HCT116 (cell line): ENCODE measurements at regions not wholly inside any gene's neighbourhood (a gene's known extent, or its start where the extent isn't known, plus 50 kb on each side); places are given as distances from the start of the nearest gene placed in this dataset.

Source experiments
- ATAC-seq: fragments of 200-7000 bp; cut with Tn5 transposase; 2 replicates; pipeline ENCODE4 v1.9.1; 2020; ENCODE audit warnings: mild to moderate bottlenecking, moderate library complexity
- BruUV-seq: library from RNA; stranded (reverse); fragments of 400-500 nt; replicated peaks from 2 replicates; lab custom pipeline; 2021; lab: Mats Ljungman, UMichigan
- CTCF ChIA-PET: fragments of 300-600 bp; sonication (Branson Sonifier 250); formaldehyde crosslinking; loops from one replicate; lab custom pipeline; 2021; ENCODE audit warnings: antibody characterized with exemption; lab: Charles Lee
- POLR2A ChIA-PET: fragments of 300-600, 350-600 bp; sonication (Branson Sonifier 250); formaldehyde crosslinking; loops from one replicate; lab custom pipeline; 2021; ENCODE audit warnings: antibody characterized with exemption; lab: Charles Lee
- RAD21 ChIA-PET, 2 experiments: fragments of 300-600 bp; sonication (Branson Sonifier 250); formaldehyde crosslinking; loops; one replicate each; lab custom pipeline; 2023; ENCODE audit warnings: low total read pairs in 2 of 2; ENCODE audit not compliant: uncharacterized antibody in 2 of 2, unreplicated experiment in 2 of 2, low non-redundant PET in 1 of 2; lab: Charles Lee
- DNase-seq: peaks from one replicate; pipeline ENCODE4 v3.0.0-alpha.2; 2010; ENCODE audit warnings: low read depth, low spot score
- H2AFZ ChIP-seq: fragments of 200-600 bp; shearing (Covaris generic), sonication (generic); 2 replicates; pipeline ENCODE4 v1.6.1; 2017; ENCODE audit warnings: low read depth, mixed run types, mixed read lengths, antibody characterized with exemption, low read length; ENCODE audit not compliant: poor library complexity, severe bottlenecking
- H3K27ac ChIP-seq: 2 replicates; pipeline ENCODE4 v1.5.1; 2012; ENCODE audit warnings: low read depth, low read length
- H3K27me3 ChIP-seq: fragments of 200-600 bp; sonication (generic); 2 replicates; pipeline ENCODE4 v1.6.1; 2016; ENCODE audit warnings: mixed run types, low read length, mixed read lengths; ENCODE audit not compliant: insufficient read depth
- H3K36me3 ChIP-seq, 2 experiments: fragments of 200-500 bp in 1 of 2; fragments of 200-600 bp in 1 of 2; sonication (Bioruptor generic) in 1 of 2; sonication (generic) in 1 of 2; 2 replicates each; pipeline versions ENCODE4 v1.5.1 to v1.6.1; 2014 to 2016; ENCODE audit warnings: low read length in 2 of 2, inconsistent platforms in 1 of 2, mixed read lengths in 1 of 2, mixed run types in 1 of 2; ENCODE audit not compliant: insufficient read depth in 2 of 2, control insufficient read depth in 1 of 2
- H3K4me1 ChIP-seq, 2 experiments: fragments of 200-600 bp in 1 of 2; sonication (generic) in 1 of 2; 2 replicates each; pipeline versions ENCODE4 v1.5.1 to v1.6.1; 2012 to 2017; ENCODE audit warnings: low read length in 2 of 2, inconsistent platforms in 1 of 2, mild to moderate bottlenecking in 1 of 2, mixed read lengths in 1 of 2, mixed run types in 1 of 2, moderate library complexity in 1 of 2; ENCODE audit not compliant: insufficient read depth in 2 of 2, control insufficient read depth in 1 of 2
- H3K4me2 ChIP-seq: fragments of 200-600 bp; sonication (generic); 2 replicates; pipeline ENCODE4 v1.6.1; 2017; ENCODE audit warnings: mixed run types, low read length, mixed read lengths
- H3K4me3 ChIP-seq, 2 experiments: fragments of 200-600 bp in 1 of 2; sonication (generic) in 1 of 2; replicated peaks in 1 of 2; 2 replicates each; pipeline ENCODE4 v1.5.1; 2011 to 2016; ENCODE audit warnings: low read length in 2 of 2, control low read depth in 1 of 2, low read depth in 1 of 2, mild to moderate bottlenecking in 1 of 2, mixed read lengths in 1 of 2, mixed run types in 1 of 2
- H3K79me2 ChIP-seq: fragments of 200-600 bp; sonication (generic); 2 replicates; pipeline ENCODE4 v1.6.1; 2017; ENCODE audit warnings: mild to moderate bottlenecking, mixed run types, low read length, moderate library complexity, mixed read lengths; ENCODE audit not compliant: insufficient read depth
- H3K9ac ChIP-seq: fragments of 200-600 bp; sonication (generic); 2 replicates; pipeline ENCODE4 v1.6.1; 2016; ENCODE audit warnings: low read length, mixed read lengths
- H3K9me2 ChIP-seq: fragments of 200-600 bp; sonication (generic), shearing (Covaris generic); 2 replicates; pipeline ENCODE4 v1.6.1; 2017; ENCODE audit warnings: mixed run types, mild to moderate bottlenecking, moderate library complexity; ENCODE audit not compliant: insufficient read depth
- H3K9me3 ChIP-seq, 2 experiments: fragments of 200-500 bp in 1 of 2; fragments of 200-600 bp in 1 of 2; sonication (Bioruptor generic) in 1 of 2; sonication (generic) in 1 of 2; 2 replicates each; pipeline ENCODE4 v1.6.1; 2014 to 2017; ENCODE audit warnings: low read length in 2 of 2, mixed read lengths in 2 of 2, inconsistent platforms in 1 of 2, low read depth in 1 of 2, mild to moderate bottlenecking in 1 of 2, mixed run types in 1 of 2, moderate library complexity in 1 of 2; ENCODE audit not compliant: control insufficient read depth in 1 of 2, insufficient read depth in 1 of 2
- H4K20me1 ChIP-seq: fragments of 200-600 bp; sonication (generic), shearing (Covaris generic); 2 replicates; pipeline ENCODE4 v1.6.1; 2017; ENCODE audit warnings: mixed run types, mild to moderate bottlenecking, moderate library complexity; ENCODE audit not compliant: insufficient read depth
- ATF3 ChIP-seq: IDR thresholded peaks from 2 replicates; pipeline ENCODE4 v1.6.1; 2012
- CBX3 ChIP-seq: IDR thresholded peaks from 2 replicates; pipeline ENCODE4 v1.6.1; 2012; ENCODE audit warnings: low read depth
- CEBPB ChIP-seq: IDR thresholded peaks from 2 replicates; pipeline ENCODE4 v1.6.1; 2012; ENCODE audit warnings: low read depth
- FOSL1 ChIP-seq: IDR thresholded peaks from 2 replicates; pipeline ENCODE4 v1.6.1; 2012; ENCODE audit warnings: low read depth
- JUND ChIP-seq: IDR thresholded peaks from 2 replicates; pipeline ENCODE4 v1.6.1; 2012
- MAX ChIP-seq: IDR thresholded peaks from 2 replicates; pipeline ENCODE4 v1.6.1; 2012
- POLR2A ChIP-seq: IDR thresholded peaks from 2 replicates; pipeline ENCODE4 v1.7.0; 2011; ENCODE audit warnings: borderline replicate concordance; ENCODE audit not compliant: insufficient read depth, insufficient read length; ENCODE audit errors: extremely low read depth
- RAD21 ChIP-seq: IDR thresholded peaks from 2 replicates; pipeline ENCODE4 v1.6.1; 2012; ENCODE audit warnings: low read depth, mild to moderate bottlenecking
- REST ChIP-seq: IDR thresholded peaks from 2 replicates; pipeline ENCODE4 v1.6.1; 2012; ENCODE audit warnings: low read depth
- SIN3A ChIP-seq: IDR thresholded peaks from 2 replicates; pipeline ENCODE4 v1.6.1; 2012; ENCODE audit warnings: low read depth
- SP1 ChIP-seq: IDR thresholded peaks from 2 replicates; pipeline ENCODE4 v1.6.1; 2012; ENCODE audit warnings: low read depth
- SRF ChIP-seq: IDR thresholded peaks from 2 replicates; pipeline ENCODE4 v1.6.1; 2012; ENCODE audit warnings: low read depth
- YY1 ChIP-seq: IDR thresholded peaks from 2 replicates; pipeline ENCODE4 v1.6.1; 2011; ENCODE audit warnings: low read length, low read depth, moderate library complexity, mild to moderate bottlenecking; ENCODE audit not compliant: insufficient replicate concordance; ENCODE audit errors: extremely low read depth
- ZBTB33 ChIP-seq: IDR thresholded peaks from 2 replicates; pipeline ENCODE4 v1.6.1; 2011; ENCODE audit warnings: mild to moderate bottlenecking, low read length, moderate library complexity; ENCODE audit not compliant: insufficient replicate concordance; ENCODE audit errors: extremely low read depth
- ZFX ChIP-seq: fragments of 450-650 bp; IDR thresholded peaks from 2 replicates; pipeline ENCODE4 v1.6.1; 2017
- ZNF274 ChIP-seq: fragments of 200-500 bp; sonication (Bioruptor generic); IDR thresholded peaks from 2 replicates; pipeline ENCODE4 v1.6.1; 2014; ENCODE audit warnings: mild to moderate bottlenecking, low read depth, low read length, inconsistent platforms
- intact Hi-C: fragments of 100-400 bp; cut with micrococcal nuclease; formaldehyde crosslinking; loops from 2 replicates; pipeline ENCODE4 v1.10.0; 2022

- no peak for ATAC-seq
- H2AFZ ChIP-seq = no peak overlapping the region
- peaks cover 17 to 23% of the 10 kb centered on the region in 2 experiments for H3K4me1 ChIP-seq
- no peaks in the 10 kb centered on the region for H4K20me1 ChIP-seq
- CTCF ChIA-PET = no interaction called here
- no peaks in the 10 kb centered on the region for H3K9me3 ChIP-seq
- no peaks in the 10 kb centered on the region for H3K27me3 ChIP-seq
- intact Hi-C loops = no loop called here
- POLR2A ChIA-PET = interaction anchor here (1.0 kb wide), 1 partner anchor 10 kb away, joined by 3 read pairs; no protein-coding TSS in a partner anchor
- H3K27ac ChIP-seq = no peak overlapping the region
- H3K4me3 ChIP-seq = no peak overlapping the region
- RAD21 ChIA-PET = no interaction called here
- H3K79me2 ChIP-seq = no peaks in the 10 kb centered on the region
- no peak for DNase-seq
- H3K9ac ChIP-seq = no peak overlapping the region
- no peak for TF ChIP-seq ZBTB33
- TF ChIP-seq SRF = no peak
- no peak for TF ChIP-seq ATF3
- no peak for TF ChIP-seq REST
- no peak for TF ChIP-seq ZNF274
- no peak for TF ChIP-seq CEBPB
- TF ChIP-seq ZFX = no peak
- TF ChIP-seq YY1 = no peak
- no peak for TF ChIP-seq SIN3A
- TF ChIP-seq CBX3 = no peak
- TF ChIP-seq MAX = no peak
- no peak for TF ChIP-seq POLR2A
- TF ChIP-seq SP1 = no peak
- no peak for TF ChIP-seq JUND
- TF ChIP-seq RAD21 = no peak
- no peak for TF ChIP-seq FOSL1
- H3K4me2 ChIP-seq = no peak overlapping the region
- H3K36me3 ChIP-seq = no peaks in the 10 kb centered on the region
- no peaks in the 10 kb centered on the region for H3K9me2 ChIP-seq
- BruUV-seq = no TSS peak
These were observed 88.3 kb downstream of the INSIG2 start for GRCh38 chr2:118176601-118177000.
